ENCODE measurements at regions not wholly inside any gene's neighbourhood (a gene's known extent, or its start where the extent isn't known, plus 50 kb on each side); places are given as distances from the start of the nearest gene placed in this dataset.
A peak's percentile ranks its signal among the peaks of the same experiment; 100 is the strongest.
"Not testable (repeated sequence)": the region's sequence is repeated elsewhere in the genome, so short reads cannot be mapped to it uniquely, and the experiment has no call there.

- Histone ChIP-seq H3K36me3 (no peaks in the 10 kb centered on the region), H3K4me3 (no peak overlapping the region), H3K27ac (no peak overlapping the region), H3K9me3 (no peaks in the 10 kb centered on the region), H3K27me3 (no peaks in the 10 kb centered on the region), H3K4me1 (peaks cover 0 to 2% of the 10 kb centered on the region in 2 donors)
- ATAC-seq = no peak
- TF ChIP-seq CTCF (IDR thresholded peaks at IDR 0.05) = no peak
- DNase-seq = no peak
- intact Hi-C loops (cut with DNase I) = no loop called here
Measured at GRCh38 chr7:47069385-47070076, 512.4 kb downstream of the TNS3 start.

GRCh38 chr7:47066976-47067614, 514.8 kb downstream of the TNS3 start:
- no peak overlapping the region for H3K4me3 ChIP-seq
- ATAC-seq = no peak
- TF ChIP-seq CTCF (IDR thresholded peaks at IDR 0.05) = no peak
- no peaks in the 10 kb centered on the region for H3K4me1 ChIP-seq
- no peaks in the 10 kb centered on the region for H3K9me3 ChIP-seq
- intact Hi-C loops (cut with DNase I) = no loop called here
- no peaks in the 10 kb centered on the region for H3K27me3 ChIP-seq
- no peak overlapping the region for H3K27ac ChIP-seq
- DNase-seq = no peak
- no peaks in the 10 kb centered on the region for H3K36me3 ChIP-seq

DNA sequence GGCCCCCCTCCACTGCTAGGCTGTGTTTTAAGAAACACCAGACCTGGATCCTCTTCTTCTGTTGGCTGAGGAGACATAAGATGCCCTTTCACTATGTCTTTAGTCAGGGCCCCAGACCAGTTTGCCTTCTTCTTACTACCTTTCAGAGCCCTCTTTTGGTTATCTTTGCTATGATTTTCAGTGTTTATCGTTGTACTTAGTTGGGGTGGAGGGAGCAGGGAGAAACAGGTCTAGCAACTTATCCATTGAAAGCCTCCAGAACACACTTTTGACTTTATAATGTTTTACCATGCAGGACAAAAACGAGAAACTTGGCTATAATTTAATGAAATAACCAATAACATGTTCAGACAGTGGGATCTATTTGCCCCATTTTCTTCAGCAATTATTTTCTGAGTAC, 525.2 kb downstream of the TNS3 start:
- TF ChIP-seq CTCF (IDR thresholded peaks at IDR 0.05) = no peak
- ATAC-seq = no peak
- DNase-seq = peak in 1 of 4 donors; percentile 55
- Histone ChIP-seq H3K9me3 (peaks cover 0 to 2% of the 10 kb centered on the region in 2 donors), H3K36me3 (no peaks in the 10 kb centered on the region), H3K4me1 (no peaks in the 10 kb centered on the region), H3K27me3 (peaks cover 0 to 20% of the 10 kb centered on the region in 2 donors), H3K4me3 (no peak overlapping the region), H3K27ac (no peak overlapping the region)
- intact Hi-C loops (cut with DNase I) = no loop called here

- ATAC-seq; H3K9me3 ChIP-seq; intact Hi-C loops (cut with DNase I); H3K27ac ChIP-seq; H3K4me1 ChIP-seq; H3K4me3 ChIP-seq; H3K36me3 ChIP-seq; DNase-seq: not testable (repeated sequence)
- peaks cover 0 to 20% of the 10 kb centered on the region in 2 donors for H3K27me3 ChIP-seq
Measured at GRCh38 chr7:47052541-47053208, 529.2 kb downstream of the TNS3 start.

DNA sequence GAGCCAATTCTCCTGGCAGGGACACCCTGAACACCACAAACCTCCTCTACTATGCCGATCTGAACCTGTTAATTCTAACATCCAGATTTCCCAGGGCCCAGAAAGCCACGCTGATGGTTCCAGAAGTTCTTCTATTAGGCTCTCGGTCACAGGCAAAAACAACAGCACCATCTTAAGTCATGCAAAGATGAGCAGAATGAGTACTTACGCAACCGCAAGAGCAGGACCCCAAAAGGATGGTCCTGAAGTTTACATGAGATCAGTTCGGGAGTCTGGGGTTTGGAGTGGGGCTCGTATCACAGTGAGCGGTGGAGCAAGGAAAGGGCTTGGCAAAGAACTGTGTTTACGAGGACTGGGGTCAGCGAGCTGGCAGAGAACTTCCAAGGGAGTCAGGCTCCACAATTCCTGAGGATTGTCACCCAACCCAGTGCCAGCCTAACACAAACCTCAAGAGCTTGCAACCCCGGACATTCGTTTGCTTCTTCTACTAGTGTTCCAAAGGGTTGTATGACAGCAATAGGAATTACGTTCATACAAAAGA, 532.6 kb downstream of the TNS3 start:
- Histone ChIP-seq H3K4me3 (no peak overlapping the region), H3K9me3 (no peaks in the 10 kb centered on the region), H3K27me3 (peaks cover 0 to 20% of the 10 kb centered on the region in 2 donors), H3K27ac (no peak overlapping the region), H3K4me1 (peaks cover 0 to 9% of the 10 kb centered on the region in 2 donors), H3K36me3 (no peaks in the 10 kb centered on the region)
- intact Hi-C loops (cut with DNase I) = no loop called here
- no peak for TF ChIP-seq CTCF (IDR thresholded peaks at IDR 0.05)
- no peak for DNase-seq
- no peak for ATAC-seq

Data from left lung (tissue), 4 donors.